Skeletal muscle cell (primary cell): ENCODE measurements at regions not wholly inside any gene's neighbourhood (a gene's known extent, or its start where the extent isn't known, plus 50 kb on each side); places are given as distances from the start of the nearest gene placed in this dataset.

Source experiments
- DNase-seq: peaks from one replicate; pipeline ENCODE4 v3.0.0-alpha.2; 2010; ENCODE audit warnings: low read depth
- H3K4me3 ChIP-seq: 2 replicates; pipeline ENCODE4 v1.5.1; 2011; ENCODE audit warnings: low read depth, mild to moderate bottlenecking, control low read depth, low read length, moderate library complexity

- peak; percentile 31 for DNase-seq
- H3K4me3 ChIP-seq: no peak overlapping the region
Measured at GRCh38 chr5:54861212-54861894, 124.0 kb downstream of the ESM1 start.

DNA sequence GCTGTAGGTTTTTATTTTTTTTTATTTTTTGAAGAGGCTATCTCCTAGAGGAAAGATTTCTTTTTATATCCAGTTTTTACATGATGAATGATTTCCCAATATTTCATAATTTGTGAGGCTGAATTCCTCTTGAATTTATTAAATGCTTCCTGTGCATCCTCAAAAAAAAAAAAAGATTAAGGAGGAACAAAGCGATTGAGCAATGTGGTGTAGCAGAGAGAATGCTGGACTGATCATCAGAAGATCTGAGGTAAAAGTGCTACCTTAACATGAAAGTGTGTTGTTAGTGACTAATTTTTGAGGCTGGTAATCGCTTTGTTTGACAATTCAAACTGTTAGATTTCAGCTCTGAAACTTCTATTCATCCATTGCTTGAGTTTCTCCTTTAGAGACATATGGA, 125.1 kb downstream of the ESM1 start:
- DNase-seq: no peak
- no peak overlapping the region for H3K4me3 ChIP-seq

DNA sequence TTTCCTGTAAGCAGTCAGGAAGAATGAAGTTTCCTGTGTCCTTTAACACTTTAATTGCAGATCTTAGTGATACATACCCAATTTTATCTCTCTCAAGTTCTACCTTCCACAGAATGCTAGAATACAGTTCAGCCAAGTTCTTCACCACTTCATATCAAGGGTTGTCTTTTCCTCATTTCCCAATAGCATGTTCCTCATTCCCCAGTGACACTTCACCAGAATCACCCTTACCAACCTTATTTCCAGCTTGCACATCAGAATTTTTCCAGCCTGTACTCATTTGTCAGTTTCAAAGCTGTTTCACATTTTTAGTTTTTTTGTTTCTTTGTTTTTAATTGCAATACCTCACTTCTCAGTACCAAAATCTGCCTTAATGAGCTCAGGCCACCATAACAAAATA, 126.1 kb downstream of the ESM1 start:
- H3K4me3 ChIP-seq: no peak overlapping the region
- DNase-seq: no peak

GRCh38 chr5:54854883-54855581, 130.4 kb downstream of the ESM1 start:
- no peak overlapping the region for H3K4me3 ChIP-seq
- no peak for DNase-seq

GRCh38 chr5:54852007-54852406, 133.4 kb downstream of the ESM1 start:
- no peak overlapping the region for H3K4me3 ChIP-seq
- DNase-seq: no peak

GRCh38 chr5:54851449-54851848, 133.9 kb downstream of the ESM1 start:
- no peak overlapping the region for H3K4me3 ChIP-seq
- DNase-seq: no peak

DNA sequence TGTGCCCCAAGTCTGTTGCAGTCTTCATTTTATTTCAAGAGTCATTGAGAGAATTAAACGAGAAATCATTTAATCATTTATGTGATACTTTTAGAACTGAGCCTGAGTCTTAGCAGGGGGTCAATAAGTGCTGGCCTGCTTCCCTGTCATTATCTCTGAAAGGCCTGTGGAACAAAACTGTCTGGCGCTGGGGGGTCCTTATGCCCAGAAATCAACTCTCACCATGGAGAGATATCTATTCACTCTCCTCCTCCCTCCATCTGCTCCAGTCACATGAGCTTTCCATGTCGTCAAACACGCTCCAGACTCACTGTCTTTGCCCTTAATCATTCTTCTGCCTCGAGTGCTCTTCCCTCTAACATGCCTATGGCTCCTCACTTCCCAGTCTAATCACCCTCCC, 136.8 kb downstream of the ESM1 start:
- no peak overlapping the region for H3K4me3 ChIP-seq
- no peak for DNase-seq

- no peak overlapping the region for H3K4me3 ChIP-seq
- peak; percentile 29 for DNase-seq
Measured at GRCh38 chr5:54845567-54845941, 139.8 kb downstream of the ESM1 start.

DNA sequence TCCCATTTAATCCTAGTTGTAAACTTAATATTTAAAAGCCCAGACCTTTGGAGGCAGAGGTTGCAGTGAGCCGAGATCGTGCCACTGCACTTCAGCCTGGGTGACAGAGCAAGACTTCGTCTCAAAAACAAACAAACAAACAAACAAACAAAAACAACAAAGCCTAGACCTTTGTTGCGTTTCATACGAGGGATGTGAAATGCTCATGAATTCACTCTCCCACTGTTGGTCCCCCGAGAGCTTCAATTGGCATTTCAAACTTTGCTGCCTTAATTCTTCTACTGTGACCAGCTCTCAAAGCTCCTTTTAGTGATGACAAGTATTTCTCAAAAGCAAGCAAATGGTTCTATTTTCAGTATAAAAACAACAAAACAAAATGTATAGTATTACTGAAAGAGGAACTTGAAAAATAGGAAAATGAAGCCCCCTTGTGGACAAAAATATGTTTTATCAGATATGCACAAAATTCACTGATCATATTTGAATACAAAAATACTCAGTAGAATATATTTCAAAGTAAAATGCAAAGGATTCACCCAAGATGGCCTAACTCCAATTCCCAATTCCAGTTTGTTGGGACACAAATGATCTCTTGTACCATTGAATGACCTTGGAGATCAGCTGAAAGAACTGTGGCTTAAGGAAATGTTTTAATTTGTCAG, 140.4 kb downstream of the ESM1 start:
- no peak overlapping the region for H3K4me3 ChIP-seq
- peak; percentile 33 for DNase-seq

- DNase-seq: no peak
Measured at GRCh38 chr5:54844266-54844665, 141.1 kb downstream of the ESM1 start.

GRCh38 chr5:54841481-54841880, 143.9 kb downstream of the ESM1 start:
- no peak overlapping the region for H3K4me3 ChIP-seq
- no peak for DNase-seq

More at GRCh38 chr5:54844266-54844665, 141.1 kb downstream of the ESM1 start:
- no peak overlapping the region for H3K4me3 ChIP-seq

- no peak overlapping the region for H3K4me3 ChIP-seq
- no peak for DNase-seq
Measured at GRCh38 chr5:54838843-54839242, 146.6 kb downstream of the ESM1 start.

DNA sequence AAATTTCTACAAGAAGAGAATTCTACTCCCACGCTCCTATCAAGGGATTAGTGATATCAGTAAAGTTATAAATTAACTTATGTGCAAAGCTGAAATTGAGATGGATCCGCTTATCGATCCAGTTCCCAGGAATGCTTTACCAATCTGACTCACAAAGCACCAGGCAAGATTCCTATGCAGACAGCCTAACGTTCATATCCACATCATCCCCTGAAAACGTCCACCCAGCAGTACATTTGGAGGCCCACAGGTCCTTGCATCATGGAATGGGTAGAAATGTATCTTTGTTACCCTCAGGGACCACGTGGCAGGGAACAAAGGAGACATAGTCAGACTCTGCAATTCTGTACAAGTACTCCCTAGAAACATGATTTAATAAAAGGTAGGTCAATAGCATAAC, 147.4 kb downstream of the ESM1 start:
- H3K4me3 ChIP-seq: no peak overlapping the region
- DNase-seq: no peak

DNA sequence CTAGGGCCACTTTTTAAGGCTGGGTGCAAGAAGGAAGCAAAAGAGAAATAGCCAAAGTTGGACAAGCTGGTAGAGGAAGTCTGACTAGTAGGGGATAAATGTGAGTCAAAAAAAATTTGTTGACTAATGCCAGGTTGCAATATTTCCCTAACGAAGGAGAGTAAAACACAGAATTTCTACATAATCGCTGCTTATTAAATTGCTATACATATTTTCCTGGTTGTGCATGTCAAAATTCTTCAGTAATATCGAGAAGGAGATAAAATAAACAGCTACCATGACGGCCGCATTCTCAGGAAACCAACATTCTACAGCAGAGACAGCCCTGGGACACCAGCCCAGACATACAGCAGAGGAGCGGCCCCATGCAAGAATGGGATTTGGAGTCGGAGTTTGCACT, 148.3 kb downstream of the ESM1 start:
- no peak for DNase-seq
- no peak overlapping the region for H3K4me3 ChIP-seq

- H3K4me3 ChIP-seq: no peak overlapping the region
- DNase-seq: peak; percentile 24
Measured at GRCh38 chr5:54835647-54836046, 149.7 kb downstream of the ESM1 start.

DNA sequence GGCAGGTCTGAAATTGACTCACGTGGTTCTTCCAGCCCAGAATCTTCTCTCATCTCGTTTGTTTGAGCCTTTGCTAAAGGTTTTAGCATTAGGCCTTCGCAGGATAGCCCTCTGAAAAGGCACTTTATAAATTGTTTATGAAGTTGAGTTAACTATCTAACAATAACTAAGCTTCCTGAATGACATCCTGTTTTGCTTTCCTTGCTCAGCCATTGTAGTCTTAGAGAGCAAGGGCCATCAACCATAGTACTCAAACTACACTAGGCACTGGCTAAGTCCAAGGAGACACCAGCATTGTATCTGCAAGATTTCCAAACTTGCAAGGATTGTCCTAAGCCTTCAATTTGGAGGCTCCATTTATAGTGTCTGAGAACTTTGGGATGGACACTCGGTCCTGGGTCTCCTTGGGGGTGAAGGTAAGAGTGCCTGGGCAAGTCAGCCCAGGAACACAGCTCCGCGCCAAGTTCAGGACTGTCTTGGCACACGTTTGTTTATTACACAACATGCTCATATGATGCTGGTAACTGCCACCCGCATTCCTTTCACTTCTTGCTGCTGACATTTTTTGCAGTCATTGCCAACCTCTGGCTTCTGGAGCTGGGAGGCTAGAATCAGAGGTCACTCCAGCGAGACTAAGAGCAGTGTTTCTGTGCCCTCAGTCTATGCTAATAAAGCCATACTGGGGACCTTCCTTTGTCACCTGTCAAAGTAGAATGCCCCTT, 151.1 kb downstream of the ESM1 start:
- no peak for DNase-seq
- H3K4me3 ChIP-seq: no peak overlapping the region

DNA sequence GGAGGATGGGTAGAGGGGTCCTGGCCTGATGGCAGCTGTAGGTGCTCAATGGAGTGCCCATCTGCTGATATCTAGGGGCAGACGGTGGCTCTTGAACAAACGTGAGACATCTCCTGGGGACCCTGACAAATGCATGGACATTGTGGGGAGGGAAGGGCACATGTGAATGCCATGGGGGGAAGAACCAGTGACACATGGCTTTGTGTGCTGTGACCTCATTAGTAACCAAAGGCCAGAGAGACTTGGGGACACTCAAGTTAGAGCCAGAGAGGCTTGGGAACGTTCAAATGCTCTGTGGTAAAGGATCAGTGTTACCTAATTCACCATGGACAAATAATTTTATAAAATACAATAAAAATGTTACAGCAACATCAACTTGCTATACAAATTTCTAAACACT, 151.8 kb downstream of the ESM1 start:
- no peak for DNase-seq
- H3K4me3 ChIP-seq: no peak overlapping the region

- DNase-seq: peak; percentile 10
Measured at GRCh38 chr5:54832858-54833257, 152.5 kb downstream of the ESM1 start.

GRCh38 chr5:54832045-54832444, 153.3 kb downstream of the ESM1 start:
- no peak overlapping the region for H3K4me3 ChIP-seq
- peak; percentile 25 for DNase-seq

More at GRCh38 chr5:54832858-54833257, 152.5 kb downstream of the ESM1 start:
- H3K4me3 ChIP-seq: no peak overlapping the region

DNA sequence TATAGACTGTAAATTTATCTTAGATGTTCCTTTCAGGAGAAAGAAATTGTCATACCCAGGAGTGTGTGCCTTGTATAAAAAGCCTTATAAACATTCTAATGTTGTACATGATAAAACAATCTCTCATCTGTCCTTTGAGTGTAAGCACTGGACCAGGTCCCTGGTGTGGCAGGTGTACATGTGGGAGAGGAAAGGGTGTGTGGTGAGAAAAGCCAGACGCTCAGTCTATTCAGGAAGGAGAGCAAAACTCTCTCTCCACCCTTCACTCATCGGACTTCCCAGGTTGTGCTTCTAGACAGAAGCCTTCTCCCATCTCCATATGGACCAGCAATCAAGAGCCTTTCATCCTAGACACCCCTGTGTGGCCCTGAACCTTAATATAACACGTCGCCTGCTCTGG, 154.2 kb downstream of the ESM1 start:
- DNase-seq: no peak
- H3K4me3 ChIP-seq: no peak overlapping the region
